ENCODE measurements at regions not wholly inside any gene's neighbourhood (a gene's known extent, or its start where the extent isn't known, plus 50 kb on each side); places are given as distances from the start of the nearest gene placed in this dataset.

DNA sequence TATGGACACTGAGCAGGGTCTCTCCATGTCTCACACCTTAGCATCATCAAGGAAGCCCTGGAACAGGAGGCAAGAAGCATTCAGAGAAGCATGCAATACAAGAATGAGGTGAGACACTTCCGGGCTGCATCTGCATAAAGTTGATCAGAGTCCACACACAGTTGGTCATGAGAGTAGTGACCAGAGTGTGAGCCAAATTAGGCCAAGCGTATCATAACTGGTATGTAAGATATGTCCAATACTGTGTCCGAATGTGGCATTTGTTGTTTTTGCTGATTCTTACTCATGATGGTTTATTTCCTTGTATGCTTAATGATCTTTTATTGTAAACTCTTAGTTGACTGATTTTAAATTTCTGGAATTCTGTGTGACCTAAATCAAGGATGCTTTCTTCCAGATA lies 315.7 kb downstream of the INSC start (continued):
- TF ChIP-seq TCF7L2 (IDR thresholded peaks at IDR 0.05; ENCODE audit: borderline replicate concordance, extremely low read depth, insufficient read depth, insufficient read length) (no peak), YY1 (IDR thresholded peaks at IDR 0.05; ENCODE audit: extremely low read depth, insufficient replicate concordance, low read depth, low read length) (no peak), SRF (IDR thresholded peaks at IDR 0.05; ENCODE audit: low read depth) (no peak), JUND (IDR thresholded peaks at IDR 0.05) (no peak), ZNF274 (IDR thresholded peaks at IDR 0.05; ENCODE audit: low read depth, low read length) (no peak), POLR2AphosphoS5 (IDR thresholded peaks at IDR 0.05; ENCODE audit: low read depth, low read length) (no peak), EZH2 (IDR thresholded peaks at IDR 0.05) (no peak), CBX3 (IDR thresholded peaks at IDR 0.05; ENCODE audit: low read depth) (no peak), SIN3A (IDR thresholded peaks at IDR 0.05; ENCODE audit: low read depth) (no peak)
- TF ChIP-seq, protein P1, sequence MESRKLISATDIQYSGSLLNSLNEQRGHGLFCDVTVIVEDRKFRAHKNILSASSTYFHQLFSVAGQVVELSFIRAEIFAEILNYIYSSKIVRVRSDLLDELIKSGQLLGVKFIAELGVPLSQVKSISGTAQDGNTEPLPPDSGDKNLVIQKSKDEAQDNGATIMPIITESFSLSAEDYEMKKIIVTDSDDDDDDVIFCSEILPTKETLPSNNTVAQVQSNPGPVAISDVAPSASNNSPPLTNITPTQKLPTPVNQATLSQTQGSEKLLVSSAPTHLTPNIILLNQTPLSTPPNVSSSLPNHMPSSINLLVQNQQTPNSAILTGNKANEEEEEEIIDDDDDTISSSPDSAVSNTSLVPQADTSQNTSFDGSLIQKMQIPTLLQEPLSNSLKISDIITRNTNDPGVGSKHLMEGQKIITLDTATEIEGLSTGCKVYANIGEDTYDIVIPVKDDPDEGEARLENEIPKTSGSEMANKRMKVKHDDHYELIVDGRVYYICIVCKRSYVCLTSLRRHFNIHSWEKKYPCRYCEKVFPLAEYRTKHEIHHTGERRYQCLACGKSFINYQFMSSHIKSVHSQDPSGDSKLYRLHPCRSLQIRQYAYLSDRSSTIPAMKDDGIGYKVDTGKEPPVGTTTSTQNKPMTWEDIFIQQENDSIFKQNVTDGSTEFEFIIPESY (IDR thresholded peaks at IDR 0.05; ENCODE audit: extremely low read depth, insufficient replicate concordance, low read length) = no peak
- TF ChIP-seq, protein P2, sequence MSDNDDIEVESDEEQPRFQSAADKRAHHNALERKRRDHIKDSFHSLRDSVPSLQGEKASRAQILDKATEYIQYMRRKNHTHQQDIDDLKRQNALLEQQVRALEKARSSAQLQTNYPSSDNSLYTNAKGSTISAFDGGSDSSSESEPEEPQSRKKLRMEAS (IDR thresholded peaks at IDR 0.05) = no peak

GRCh38 chr11:15434529-15434928 lies 319.8 kb downstream of the INSC start:
- CTCF ChIA-PET = no interaction called here
- H3K4me3 ChIP-seq (replicated peaks in 1 of 2; ENCODE audit: low read depth in 1 of 2, low read length in 2 of 2) = no peak overlapping the region
- ATAC-seq (no peak), DNase-seq (ENCODE audit: low read depth, low spot score) (no peak)
- H3K4me1 ChIP-seq (ENCODE audit: control insufficient read depth in 1 of 2, insufficient read depth in 2 of 2, low read length in 2 of 2) = no peaks in the 10 kb centered on the region
- no peaks in the 10 kb centered on the region for H3K79me2 ChIP-seq (ENCODE audit: insufficient read depth, low read length)
- H3K4me2 ChIP-seq (ENCODE audit: low read length) = no peak overlapping the region
- H3K9me2 ChIP-seq (ENCODE audit: insufficient read depth) = no peaks in the 10 kb centered on the region
- H3K9me3 ChIP-seq (ENCODE audit: control insufficient read depth in 1 of 2, insufficient read depth in 1 of 2, low read depth in 1 of 2, low read length in 2 of 2) = no peaks in the 10 kb centered on the region
- POLR2A ChIA-PET = no interaction called here
- RAD21 ChIA-PET (ENCODE audit: low non-redundant PET in 1 of 2, low total read pairs in 2 of 2, uncharacterized antibody in 2 of 2, unreplicated experiment in 2 of 2) = no interaction called here
- intact Hi-C loops (cut with micrococcal nuclease) = no loop called here
- H3K36me3 ChIP-seq (ENCODE audit: control insufficient read depth in 1 of 2, insufficient read depth in 2 of 2, low read length in 2 of 2) = no peaks in the 10 kb centered on the region
- peaks cover 13% of the 10 kb centered on the region for H3K27me3 ChIP-seq (ENCODE audit: insufficient read depth, low read length)
- H4K20me1 ChIP-seq (ENCODE audit: insufficient read depth) = no peaks in the 10 kb centered on the region
- H3K27ac ChIP-seq (ENCODE audit: low read depth, low read length) = no peak overlapping the region
- TF ChIP-seq EGR1 (IDR thresholded peaks at IDR 0.05; ENCODE audit: low read depth) (no peak), POLR2AphosphoS5 (IDR thresholded peaks at IDR 0.05; ENCODE audit: low read depth, low read length) (no peak), ATF3 (IDR thresholded peaks at IDR 0.05) (no peak)
- TF ChIP-seq, protein P3, sequence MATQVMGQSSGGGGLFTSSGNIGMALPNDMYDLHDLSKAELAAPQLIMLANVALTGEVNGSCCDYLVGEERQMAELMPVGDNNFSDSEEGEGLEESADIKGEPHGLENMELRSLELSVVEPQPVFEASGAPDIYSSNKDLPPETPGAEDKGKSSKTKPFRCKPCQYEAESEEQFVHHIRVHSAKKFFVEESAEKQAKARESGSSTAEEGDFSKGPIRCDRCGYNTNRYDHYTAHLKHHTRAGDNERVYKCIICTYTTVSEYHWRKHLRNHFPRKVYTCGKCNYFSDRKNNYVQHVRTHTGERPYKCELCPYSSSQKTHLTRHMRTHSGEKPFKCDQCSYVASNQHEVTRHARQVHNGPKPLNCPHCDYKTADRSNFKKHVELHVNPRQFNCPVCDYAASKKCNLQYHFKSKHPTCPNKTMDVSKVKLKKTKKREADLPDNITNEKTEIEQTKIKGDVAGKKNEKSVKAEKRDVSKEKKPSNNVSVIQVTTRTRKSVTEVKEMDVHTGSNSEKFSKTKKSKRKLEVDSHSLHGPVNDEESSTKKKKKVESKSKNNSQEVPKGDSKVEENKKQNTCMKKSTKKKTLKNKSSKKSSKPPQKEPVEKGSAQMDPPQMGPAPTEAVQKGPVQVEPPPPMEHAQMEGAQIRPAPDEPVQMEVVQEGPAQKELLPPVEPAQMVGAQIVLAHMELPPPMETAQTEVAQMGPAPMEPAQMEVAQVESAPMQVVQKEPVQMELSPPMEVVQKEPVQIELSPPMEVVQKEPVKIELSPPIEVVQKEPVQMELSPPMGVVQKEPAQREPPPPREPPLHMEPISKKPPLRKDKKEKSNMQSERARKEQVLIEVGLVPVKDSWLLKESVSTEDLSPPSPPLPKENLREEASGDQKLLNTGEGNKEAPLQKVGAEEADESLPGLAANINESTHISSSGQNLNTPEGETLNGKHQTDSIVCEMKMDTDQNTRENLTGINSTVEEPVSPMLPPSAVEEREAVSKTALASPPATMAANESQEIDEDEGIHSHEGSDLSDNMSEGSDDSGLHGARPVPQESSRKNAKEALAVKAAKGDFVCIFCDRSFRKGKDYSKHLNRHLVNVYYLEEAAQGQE (IDR thresholded peaks at IDR 0.05; ENCODE audit: low read depth) = no peak
- H3K9ac ChIP-seq (ENCODE audit: low read length) = no peak overlapping the region
- no peak overlapping the region for H2AFZ ChIP-seq (ENCODE audit: low read depth, low read length, poor library complexity, severe bottlenecking)
- BruUV-seq (replicated peaks) = no TSS peak

Data from HCT116 (cell line).